Activated CD4-positive, alpha-beta T cell treated with anti-CD3 and anti-CD28 coated beads, Interleukin-2, amount 10 ng/mL, durations not matched to agents 7 days and 5 days (primary cell): ENCODE measurements at regions not wholly inside any gene's neighbourhood (a gene's known extent, or its start where the extent isn't known, plus 50 kb on each side); places are given as distances from the start of the nearest gene placed in this dataset.

ENCODE experiments used
- CTCF ChIA-PET: fragments of 350-600 bp; sonication (Branson Sonifier 250); formaldehyde crosslinking; loops from one replicate; lab custom pipeline; 2021; ENCODE audit warnings: antibody characterized with exemption; lab: Charles Lee
- POLR2A ChIA-PET: fragments of 350-600 bp; sonication (Branson Sonifier 250); formaldehyde crosslinking; loops from one replicate; lab custom pipeline; 2021; ENCODE audit warnings: antibody characterized with exemption; lab: Charles Lee
- DNase-seq: peaks from one replicate; pipeline ENCODE4 v3.0.0-alpha.2; 2020
- H3K27ac Mint-ChIP-seq: one replicate; pipeline ENCODE4 v1.8.0; 2021; ENCODE audit warnings: mild to moderate bottlenecking, moderate library complexity, mixed read lengths
- H3K27me3 Mint-ChIP-seq: one replicate; pipeline ENCODE4 v1.8.0; 2021; ENCODE audit warnings: mixed read lengths
- H3K36me3 Mint-ChIP-seq: one replicate; pipeline ENCODE4 v1.8.0; 2021; ENCODE audit warnings: low read depth, mixed read lengths
- H3K4me1 Mint-ChIP-seq: one replicate; pipeline ENCODE4 v1.8.0; 2021; ENCODE audit warnings: mixed read lengths
- H3K4me3 Mint-ChIP-seq: one replicate; pipeline ENCODE4 v1.8.0; 2021; ENCODE audit warnings: mild to moderate bottlenecking, moderate library complexity, mixed read lengths
- H3K9me3 Mint-ChIP-seq: one replicate; pipeline ENCODE4 v1.8.0; 2021; ENCODE audit warnings: mixed read lengths

GRCh38 chr13:87080100-87080779 lies 590.9 kb upstream of the SLITRK5 start:
- Mint-ChIP-seq H3K27me3 (no peaks in the 10 kb centered on the region), H3K4me1 (no peaks in the 10 kb centered on the region), H3K36me3 (no peaks in the 10 kb centered on the region), H3K27ac (no peak overlapping the region), H3K4me3 (no peak overlapping the region), H3K9me3 (no peaks in the 10 kb centered on the region)
- ChIA-PET POLR2A (no interaction called here), CTCF (no interaction called here)
- no peak for DNase-seq

GRCh38 chr13:87084192-87084591 lies 587.0 kb upstream of the SLITRK5 start:
- DNase-seq, result no peak
- Mint-ChIP-seq H3K36me3 (no peaks in the 10 kb centered on the region), H3K9me3 (no peaks in the 10 kb centered on the region), H3K4me1 (no peaks in the 10 kb centered on the region), H3K27me3 (no peaks in the 10 kb centered on the region), H3K4me3 (no peak overlapping the region), H3K27ac (no peak overlapping the region)
- ChIA-PET CTCF (no interaction called here), POLR2A (no interaction called here)

- ChIA-PET POLR2A (no interaction called here), CTCF (no interaction called here)
- no peak overlapping the region for H3K4me3 Mint-ChIP-seq
- no peak for DNase-seq
- H3K9me3 Mint-ChIP-seq, result no peaks in the 10 kb centered on the region
- no peak overlapping the region for H3K27ac Mint-ChIP-seq
- H3K36me3 Mint-ChIP-seq, result no peaks in the 10 kb centered on the region
- H3K27me3 Mint-ChIP-seq, result no peaks in the 10 kb centered on the region
- no peaks in the 10 kb centered on the region for H3K4me1 Mint-ChIP-seq
Observed at GRCh38 chr13:87087741-87088140, 583.4 kb upstream of the SLITRK5 start.

GRCh38 chr13:87089391-87089790 lies 581.8 kb upstream of the SLITRK5 start:
- Mint-ChIP-seq H3K36me3 (no peaks in the 10 kb centered on the region), H3K4me1 (no peaks in the 10 kb centered on the region), H3K9me3 (no peaks in the 10 kb centered on the region), H3K27ac (no peak overlapping the region), H3K4me3 (no peak overlapping the region), H3K27me3 (no peaks in the 10 kb centered on the region)
- no peak for DNase-seq
- ChIA-PET POLR2A (no interaction called here), CTCF (no interaction called here)

- H3K4me3 Mint-ChIP-seq, result no peak overlapping the region
- H3K36me3 Mint-ChIP-seq, result no peaks in the 10 kb centered on the region
- no peaks in the 10 kb centered on the region for H3K9me3 Mint-ChIP-seq
- DNase-seq, result no peak
- no peak overlapping the region for H3K27ac Mint-ChIP-seq
- ChIA-PET CTCF (no interaction called here), POLR2A (no interaction called here)
- no peaks in the 10 kb centered on the region for H3K27me3 Mint-ChIP-seq
- no peaks in the 10 kb centered on the region for H3K4me1 Mint-ChIP-seq
Observed at GRCh38 chr13:87093399-87093798, 577.8 kb upstream of the SLITRK5 start.

- no peaks in the 10 kb centered on the region for H3K4me1 Mint-ChIP-seq
- no peak overlapping the region for H3K27ac Mint-ChIP-seq
- ChIA-PET POLR2A (no interaction called here), CTCF (no interaction called here)
- DNase-seq, result no peak
- H3K27me3 Mint-ChIP-seq, result no peaks in the 10 kb centered on the region
- no peaks in the 10 kb centered on the region for H3K36me3 Mint-ChIP-seq
- no peak overlapping the region for H3K4me3 Mint-ChIP-seq
- no peaks in the 10 kb centered on the region for H3K9me3 Mint-ChIP-seq
Observed at GRCh38 chr13:87094646-87095045, 576.5 kb upstream of the SLITRK5 start.

- H3K4me3 Mint-ChIP-seq, result no peak overlapping the region
- CTCF ChIA-PET, result no interaction called here
- POLR2A ChIA-PET, result no interaction called here
- H3K4me1 Mint-ChIP-seq, result no peaks in the 10 kb centered on the region
- no peaks in the 10 kb centered on the region for H3K9me3 Mint-ChIP-seq
- H3K27ac Mint-ChIP-seq, result no peak overlapping the region
- H3K36me3 Mint-ChIP-seq, result no peaks in the 10 kb centered on the region
- no peak for DNase-seq
- no peaks in the 10 kb centered on the region for H3K27me3 Mint-ChIP-seq
Observed at GRCh38 chr13:87100431-87100830, 570.7 kb upstream of the SLITRK5 start.

- Mint-ChIP-seq H3K36me3 (no peaks in the 10 kb centered on the region), H3K9me3 (no peaks in the 10 kb centered on the region), H3K27me3 (no peaks in the 10 kb centered on the region), H3K27ac (no peak overlapping the region), H3K4me1 (no peaks in the 10 kb centered on the region), H3K4me3 (no peak overlapping the region)
- DNase-seq, result no peak
- POLR2A ChIA-PET, result no interaction called here
- CTCF ChIA-PET, result no interaction called here
Observed at GRCh38 chr13:87107651-87108050, 563.5 kb upstream of the SLITRK5 start.

GRCh38 chr13:87120476-87120875 lies 550.7 kb upstream of the SLITRK5 start:
- CTCF ChIA-PET, result no interaction called here
- Mint-ChIP-seq H3K9me3 (no peaks in the 10 kb centered on the region), H3K27me3 (no peaks in the 10 kb centered on the region)

GRCh38 chr13:87122551-87122950 lies 548.6 kb upstream of the SLITRK5 start:
- no peaks in the 10 kb centered on the region for H3K9me3 Mint-ChIP-seq
- H3K4me3 Mint-ChIP-seq, result no peak overlapping the region
- no peak overlapping the region for H3K27ac Mint-ChIP-seq
- POLR2A ChIA-PET, result no interaction called here
- H3K4me1 Mint-ChIP-seq, result no peaks in the 10 kb centered on the region
- CTCF ChIA-PET, result no interaction called here
- no peaks in the 10 kb centered on the region for H3K27me3 Mint-ChIP-seq
- no peak for DNase-seq
- no peaks in the 10 kb centered on the region for H3K36me3 Mint-ChIP-seq

More at GRCh38 chr13:87120476-87120875, 550.7 kb upstream of the SLITRK5 start:
- H3K36me3 Mint-ChIP-seq, result no peaks in the 10 kb centered on the region
- H3K4me3 Mint-ChIP-seq, result no peak overlapping the region
- no peaks in the 10 kb centered on the region for H3K4me1 Mint-ChIP-seq
- POLR2A ChIA-PET, result no interaction called here
- no peak for DNase-seq
- no peak overlapping the region for H3K27ac Mint-ChIP-seq

GRCh38 chr13:87123987-87124784 lies 547.0 kb upstream of the SLITRK5 start:
- Mint-ChIP-seq H3K9me3 (no peaks in the 10 kb centered on the region), H3K4me1 (no peaks in the 10 kb centered on the region), H3K27ac (no peak overlapping the region), H3K4me3 (no peak overlapping the region), H3K27me3 (no peaks in the 10 kb centered on the region), H3K36me3 (no peaks in the 10 kb centered on the region)
- DNase-seq, result no peak
- ChIA-PET CTCF (no interaction called here), POLR2A (no interaction called here)

GRCh38 chr13:87124785-87125074 lies 546.4 kb upstream of the SLITRK5 start:
- Mint-ChIP-seq H3K4me3 (no peak overlapping the region), H3K4me1 (no peaks in the 10 kb centered on the region), H3K27ac (no peak overlapping the region), H3K36me3 (no peaks in the 10 kb centered on the region), H3K27me3 (no peaks in the 10 kb centered on the region), H3K9me3 (no peaks in the 10 kb centered on the region)
- DNase-seq, result no peak
- CTCF ChIA-PET, result no interaction called here
- POLR2A ChIA-PET, result no interaction called here

GRCh38 chr13:87128036-87128435 lies 543.1 kb upstream of the SLITRK5 start:
- no peak for DNase-seq
- no peaks in the 10 kb centered on the region for H3K4me1 Mint-ChIP-seq
- H3K27ac Mint-ChIP-seq, result no peak overlapping the region
- ChIA-PET POLR2A (no interaction called here), CTCF (no interaction called here)
- no peaks in the 10 kb centered on the region for H3K27me3 Mint-ChIP-seq
- H3K9me3 Mint-ChIP-seq, result no peaks in the 10 kb centered on the region
- H3K36me3 Mint-ChIP-seq, result no peaks in the 10 kb centered on the region
- no peak overlapping the region for H3K4me3 Mint-ChIP-seq

- no peaks in the 10 kb centered on the region for H3K4me1 Mint-ChIP-seq
- no peaks in the 10 kb centered on the region for H3K36me3 Mint-ChIP-seq
- no peaks in the 10 kb centered on the region for H3K9me3 Mint-ChIP-seq
- H3K4me3 Mint-ChIP-seq, result no peak overlapping the region
- no peak overlapping the region for H3K27ac Mint-ChIP-seq
- H3K27me3 Mint-ChIP-seq, result no peaks in the 10 kb centered on the region
- no peak for DNase-seq
- POLR2A ChIA-PET, result no interaction called here
- CTCF ChIA-PET, result no interaction called here
Observed at GRCh38 chr13:87128491-87128890, 542.7 kb upstream of the SLITRK5 start.
